ENCODE measurements at regions not wholly inside any gene's neighbourhood (a gene's known extent, or its start where the extent isn't known, plus 50 kb on each side); places are given as distances from the start of the nearest gene placed in this dataset.

DNA sequence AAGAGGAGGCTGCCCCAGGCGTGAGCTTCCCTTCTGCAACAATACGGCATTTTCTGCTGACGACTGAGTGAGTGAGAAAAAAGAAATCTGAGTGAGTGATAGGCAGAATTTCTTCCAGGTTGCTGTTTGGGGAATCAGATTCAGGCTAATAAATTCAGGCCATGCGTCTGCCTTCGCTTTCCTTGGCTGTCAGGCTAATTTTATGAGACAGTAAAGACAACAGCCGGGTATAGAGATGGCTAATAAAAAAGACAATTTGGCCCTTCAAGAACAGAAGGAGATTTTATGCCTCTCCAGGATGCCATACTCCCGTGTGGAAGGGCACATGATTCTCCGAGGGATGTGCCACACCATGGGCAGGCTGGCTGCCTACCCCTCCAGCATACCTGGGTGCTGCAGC lies 145.9 kb upstream of the UBL3 start:
- TF ChIP-seq, protein P1, sequence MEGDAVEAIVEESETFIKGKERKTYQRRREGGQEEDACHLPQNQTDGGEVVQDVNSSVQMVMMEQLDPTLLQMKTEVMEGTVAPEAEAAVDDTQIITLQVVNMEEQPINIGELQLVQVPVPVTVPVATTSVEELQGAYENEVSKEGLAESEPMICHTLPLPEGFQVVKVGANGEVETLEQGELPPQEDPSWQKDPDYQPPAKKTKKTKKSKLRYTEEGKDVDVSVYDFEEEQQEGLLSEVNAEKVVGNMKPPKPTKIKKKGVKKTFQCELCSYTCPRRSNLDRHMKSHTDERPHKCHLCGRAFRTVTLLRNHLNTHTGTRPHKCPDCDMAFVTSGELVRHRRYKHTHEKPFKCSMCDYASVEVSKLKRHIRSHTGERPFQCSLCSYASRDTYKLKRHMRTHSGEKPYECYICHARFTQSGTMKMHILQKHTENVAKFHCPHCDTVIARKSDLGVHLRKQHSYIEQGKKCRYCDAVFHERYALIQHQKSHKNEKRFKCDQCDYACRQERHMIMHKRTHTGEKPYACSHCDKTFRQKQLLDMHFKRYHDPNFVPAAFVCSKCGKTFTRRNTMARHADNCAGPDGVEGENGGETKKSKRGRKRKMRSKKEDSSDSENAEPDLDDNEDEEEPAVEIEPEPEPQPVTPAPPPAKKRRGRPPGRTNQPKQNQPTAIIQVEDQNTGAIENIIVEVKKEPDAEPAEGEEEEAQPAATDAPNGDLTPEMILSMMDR (IDR thresholded peaks at IDR 0.05): no peak
- TF ChIP-seq POLR2AphosphoS5 (IDR thresholded peaks at IDR 0.05): no peak
